IMR-90 (cell line): ENCODE measurements at regions not wholly inside any gene's neighbourhood (a gene's known extent, or its start where the extent isn't known, plus 50 kb on each side); places are given as distances from the start of the nearest gene placed in this dataset.

Experiments
- ATAC-seq: fragments of 200-7000 bp; cut with Tn5 transposase; 2 replicates; pipeline ENCODE4 v1.9.1; 2020; ENCODE audit warnings: low read depth, mild to moderate bottlenecking, moderate library complexity
- BruUV-seq: library from RNA; stranded (reverse); fragments of 400-500 nt; replicated peaks from 2 replicates; lab custom pipeline; 2021; lab: Mats Ljungman, UMichigan
- CTCF ChIA-PET: fragments of 300-600 bp; formaldehyde crosslinking; extraction: SDS; loops from one replicate; lab custom pipeline; 2021; ENCODE audit warnings: antibody characterized with exemption; lab: Yijun Ruan, JAX
- POLR2A ChIA-PET: fragments of 300-600 bp; sonication (Branson Sonifier 250); formaldehyde crosslinking; loops from one replicate; lab custom pipeline; 2022; ENCODE audit warnings: antibody characterized with exemption; ENCODE audit not compliant: unreplicated experiment; lab: Charles Lee
- DNase-seq: peaks from one replicate; pipeline ENCODE4 v3.0.0; 2013
- H2AFZ ChIP-seq: replicated peaks from 2 replicates; pipeline ENCODE3; 2013; ENCODE audit warnings: low read length, mild to moderate bottlenecking; ENCODE audit not compliant: poor library complexity
- H2AK5ac ChIP-seq: 2 replicates; pipeline ENCODE4 v1.6.1; 2013; ENCODE audit warnings: low read depth, low read length, inconsistent platforms
- H2AK9ac ChIP-seq: replicated peaks from 2 replicates; pipeline ENCODE3; 2013; ENCODE audit warnings: mild to moderate bottlenecking, low read depth, low read length, moderate library complexity; ENCODE audit not compliant: poor library complexity
- H2BK120ac ChIP-seq: 2 replicates; pipeline ENCODE4 v1.6.1; 2013; ENCODE audit warnings: low read depth, low read length, inconsistent platforms
- H2BK15ac ChIP-seq: 3 replicates; pipeline ENCODE4 v1.6.1; 2013; ENCODE audit warnings: low read depth, low read length, inconsistent platforms
- H2BK20ac ChIP-seq: 2 replicates; pipeline ENCODE4 v1.6.1; 2013; ENCODE audit warnings: low read depth, mild to moderate bottlenecking, inconsistent platforms, low read length, moderate library complexity
- H2BK5ac ChIP-seq: 2 replicates; pipeline ENCODE4 v1.6.1; 2013; ENCODE audit warnings: mild to moderate bottlenecking, low read depth, low read length, inconsistent platforms; ENCODE audit not compliant: poor library complexity, severe bottlenecking
- H3K14ac ChIP-seq: replicated peaks from 2 replicates; pipeline ENCODE4 v1.6.1; 2013; ENCODE audit warnings: low read depth, low read length, inconsistent platforms
- H3K18ac ChIP-seq: 2 replicates; pipeline ENCODE4 v1.6.1; 2013; ENCODE audit warnings: low read depth, low read length, control low read depth
- H3K23ac ChIP-seq: 2 replicates; pipeline ENCODE4 v1.6.1; 2013; ENCODE audit warnings: low read depth, low read length, inconsistent platforms
- H3K27ac ChIP-seq: 2 replicates; pipeline ENCODE4 v1.5.1; 2013; ENCODE audit warnings: mild to moderate bottlenecking, control low read depth, low read length; ENCODE audit not compliant: insufficient read depth
- H3K27me3 ChIP-seq: 2 replicates; pipeline ENCODE4 v1.6.1; 2013; ENCODE audit warnings: low read length; ENCODE audit not compliant: control insufficient read depth, insufficient read depth
- H3K36me3 ChIP-seq: 2 replicates; pipeline ENCODE4 v1.6.1; 2013; ENCODE audit warnings: low read length, mixed read lengths; ENCODE audit not compliant: control insufficient read depth, insufficient read depth
- H3K4ac ChIP-seq: 2 replicates; pipeline ENCODE4 v1.6.1; 2013; ENCODE audit warnings: low read depth, low read length, inconsistent platforms
- H3K4me1 ChIP-seq: 2 replicates; pipeline ENCODE4 v1.6.1; 2013; ENCODE audit warnings: low read length, mixed read lengths; ENCODE audit not compliant: control insufficient read depth, insufficient read depth
- H3K4me2 ChIP-seq: 2 replicates; pipeline ENCODE4 v1.6.1; 2013; ENCODE audit warnings: low read depth, mild to moderate bottlenecking, control low read depth, low read length, moderate library complexity
- H3K4me3 ChIP-seq: 2 replicates; pipeline ENCODE4 v1.5.1; 2013; ENCODE audit warnings: low read depth, mild to moderate bottlenecking, control low read depth, low read length, moderate library complexity; ENCODE audit not compliant: insufficient read depth
- H3K56ac ChIP-seq: 2 replicates; pipeline ENCODE4 v1.6.1; 2013; ENCODE audit warnings: low read length, inconsistent platforms; ENCODE audit not compliant: insufficient read depth; ENCODE audit errors: extremely low read depth
- H3K79me1 ChIP-seq, 2 experiments: 2 replicates each; pipeline ENCODE4 v1.6.1; 2013; ENCODE audit warnings: low read length in 2 of 2, inconsistent platforms in 1 of 2, low read depth in 1 of 2
- H3K9ac ChIP-seq: 2 replicates; pipeline ENCODE4 v1.6.1; 2013; ENCODE audit warnings: low read depth, low read length, control low read depth
- H3K9me1 ChIP-seq: 2 replicates; pipeline ENCODE4 v1.6.1; 2013; ENCODE audit warnings: low read length, inconsistent platforms; ENCODE audit not compliant: insufficient read depth
- H3K9me3 ChIP-seq: 2 replicates; pipeline ENCODE4 v1.6.1; 2013; ENCODE audit warnings: low read length; ENCODE audit not compliant: control insufficient read depth, insufficient read depth
- H4K20me1 ChIP-seq: 2 replicates; pipeline ENCODE4 v1.6.1; 2013; ENCODE audit warnings: low read length, inconsistent platforms; ENCODE audit not compliant: insufficient read depth
- H4K5ac ChIP-seq: 2 replicates; pipeline ENCODE4 v1.6.1; 2013; ENCODE audit warnings: mild to moderate bottlenecking, low read depth, low read length, control low read depth
- H4K8ac ChIP-seq, 2 experiments: 2 replicates each; pipeline ENCODE4 v1.6.1; 2013; ENCODE audit warnings: low read depth in 2 of 2, low read length in 2 of 2, control low read depth in 1 of 2, inconsistent platforms in 1 of 2
- H4K91ac ChIP-seq: 2 replicates; pipeline ENCODE4 v1.6.1; 2013; ENCODE audit warnings: low read depth, low read length, inconsistent platforms; ENCODE audit not compliant: insufficient read depth
- CEBPB ChIP-seq: IDR thresholded peaks from 2 replicates; pipeline ENCODE4 v1.6.1; 2012; ENCODE audit warnings: low read depth, low read length, improper control_type of control experiment
- MAFK ChIP-seq: IDR thresholded peaks from 2 replicates; pipeline ENCODE4 v1.6.1; 2012; ENCODE audit warnings: low read depth, low read length, improper control_type of control experiment
- WGBS, 2 experiments: methylation state at CpG; one replicate each; pipeline versions ENCODE4 v1.1.5 to v1.1.7; 2013; ENCODE audit warnings: missing lambda C conversion rate in 2 of 2; ENCODE audit not compliant: insufficient read length in 1 of 2; ENCODE audit errors: extremely low coverage in 2 of 2; 5-methylcytosine and 5-hydroxymethylcytosine counted together
- dilution Hi-C: fragments of 300-500 bp; cut with HindIII; formaldehyde crosslinking; loops from one replicate; pipeline ENCODE4 v1.14.3; 2018; ENCODE audit warnings: low sequenced_read_pairs; ENCODE audit not compliant: unreplicated experiment
- in situ Hi-C: fragments of 300-500 bp; cut with MboI; formaldehyde crosslinking; loops from 3 replicates; pipeline ENCODE4 v1.14.3; 2019; ENCODE audit warnings: low sequenced_read_pairs, inconsistent platforms, mixed read lengths
- intact Hi-C: fragments of 100-400 bp; cut with micrococcal nuclease; formaldehyde crosslinking; loops from 2 replicates; pipeline ENCODE4 v1.10.0; 2022

DNA sequence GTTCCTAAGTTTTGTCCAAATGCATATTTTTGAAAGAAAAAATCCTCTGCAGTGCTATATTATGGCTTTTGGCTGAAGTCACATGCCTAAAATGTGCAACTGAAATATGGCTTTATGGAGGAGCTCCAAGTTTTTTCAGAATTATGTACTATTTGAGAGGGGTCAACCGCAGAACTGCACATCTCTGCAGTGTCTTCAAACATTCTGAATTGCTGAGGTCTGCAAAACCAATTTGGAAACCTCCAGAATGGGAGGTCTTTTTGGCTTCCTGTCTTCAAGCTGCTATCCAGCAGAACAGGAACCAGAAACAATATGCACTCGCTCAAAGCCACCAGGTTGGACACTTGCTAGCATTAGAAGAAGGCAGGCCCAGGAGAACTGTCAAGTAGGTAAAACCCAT lies 376.0 kb upstream of the PAPPA start:
- DNase-seq (no peak), ATAC-seq (no peak)
- Histone ChIP-seq H3K27me3 (no peaks in the 10 kb centered on the region), H2BK120ac (no peak overlapping the region), H3K4me3 (no peak overlapping the region), H3K9me3 (no peaks in the 10 kb centered on the region), H3K18ac (no peak overlapping the region), H2AFZ (no peak overlapping the region), H2BK20ac (no peak overlapping the region), H3K27ac (no peak overlapping the region), H4K5ac (no peak overlapping the region), H2BK15ac (no peak overlapping the region), H4K8ac (no peak overlapping the region), H3K56ac (no peak overlapping the region), H3K23ac (no peak overlapping the region), H3K14ac (no peak overlapping the region), H4K91ac (no peak overlapping the region), H3K4ac (no peak overlapping the region), H3K79me1 (no peaks in the 10 kb centered on the region), H3K36me3 (no peaks in the 10 kb centered on the region), H3K9me1 (no peaks in the 10 kb centered on the region), H2AK5ac (no peak overlapping the region), H2AK9ac (no peak overlapping the region), H3K4me2 (no peak overlapping the region), H4K20me1 (no peaks in the 10 kb centered on the region), H3K9ac (no peak overlapping the region), H2BK5ac (no peak overlapping the region), H3K4me1 (0 out of 2 replicates have a peak, but pooled peaks cover 2% of the 10 kb centered on the region)
- BruUV-seq: no TSS peak
- CTCF ChIA-PET: no interaction called here
- POLR2A ChIA-PET: interaction anchor here (0.6 kb wide), 1 partner anchor 873 kb away, joined by 3 read pairs; no protein-coding TSS in a partner anchor
- no CpG with 5 or more reads among the region's 2 CpGs for WGBS, 2 experiments
- dilution Hi-C loops (no loop called here), intact Hi-C loops (no loop called here), in situ Hi-C loops (no loop called here)
- no peak for TF ChIP-seq CEBPB
- peak; percentile 65 for TF ChIP-seq MAFK
